ENCODE measurements at regions not wholly inside any gene's neighbourhood (a gene's known extent, or its start where the extent isn't known, plus 50 kb on each side); places are given as distances from the start of the nearest gene placed in this dataset.

- Histone ChIP-seq H3K27ac (no peak overlapping the region), H3F3A (ENCODE audit: low read depth) (no peaks in the 10 kb centered on the region), H3K4me1 (no peaks in the 10 kb centered on the region), H3K4me2 (no peak overlapping the region), H3K9ac (no peak overlapping the region), H3K36me3 (no peaks in the 10 kb centered on the region), H3K9me3 (ENCODE audit: low read depth) (no peaks in the 10 kb centered on the region), H3K4me3 (no peak overlapping the region), H3K79me2 (ENCODE audit: low read depth) (no peaks in the 10 kb centered on the region), H4K20me1 (ENCODE audit: low read depth) (no peaks in the 10 kb centered on the region), H3K27me3 (no peaks in the 10 kb centered on the region), H2AFZ (replicated peaks) (no peak overlapping the region)
- TF ChIP-seq EZH2 (IDR thresholded peaks at IDR 0.05): no peak
- TF ChIP-seq EZH2phosphoT487 (IDR thresholded peaks at IDR 0.05): no peak
- TF ChIP-seq CTCF (IDR thresholded peaks at IDR 0.05): no peak
- H3K9me3 Mint-ChIP-seq: peaks cover 3% of the 10 kb centered on the region
- H3K4me1 Mint-ChIP-seq: no peaks in the 10 kb centered on the region
- H3K4me3 Mint-ChIP-seq: no peak overlapping the region
- H3K27me3 Mint-ChIP-seq (ENCODE audit: insufficient read depth, low read depth): no peaks in the 10 kb centered on the region
- no peak for DNase-seq (ENCODE audit: low spot score)
- H3K27ac Mint-ChIP-seq: no peak overlapping the region
- H3K36me3 Mint-ChIP-seq: no peaks in the 10 kb centered on the region
Measured at GRCh38 chr4:155479835-155480234, 103.1 kb upstream of the MAP9 start.

GRCh38 chr4:155478336-155478835 lies 101.6 kb upstream of the MAP9 start:
- H3K4me3 Mint-ChIP-seq: no peak overlapping the region
- Histone ChIP-seq H3K9ac (no peak overlapping the region), H3K27me3 (no peaks in the 10 kb centered on the region), H3K4me2 (no peak overlapping the region), H3K4me3 (no peak overlapping the region), H3K27ac (no peak overlapping the region), H3K36me3 (no peaks in the 10 kb centered on the region), H4K20me1 (ENCODE audit: low read depth) (no peaks in the 10 kb centered on the region), H3K4me1 (no peaks in the 10 kb centered on the region), H3F3A (ENCODE audit: low read depth) (no peaks in the 10 kb centered on the region), H2AFZ (replicated peaks) (no peak overlapping the region), H3K79me2 (ENCODE audit: low read depth) (no peaks in the 10 kb centered on the region), H3K9me3 (ENCODE audit: low read depth) (no peaks in the 10 kb centered on the region)
- no peak for TF ChIP-seq EZH2phosphoT487 (IDR thresholded peaks at IDR 0.05)
- no peak for TF ChIP-seq EZH2 (IDR thresholded peaks at IDR 0.05)
- H3K9me3 Mint-ChIP-seq: peaks cover 3% of the 10 kb centered on the region
- no peaks in the 10 kb centered on the region for H3K27me3 Mint-ChIP-seq (ENCODE audit: insufficient read depth, low read depth)
- DNase-seq (ENCODE audit: low spot score): no peak
- peaks cover 6% of the 10 kb centered on the region for H3K4me1 Mint-ChIP-seq
- H3K27ac Mint-ChIP-seq: no peak overlapping the region
- no peaks in the 10 kb centered on the region for H3K36me3 Mint-ChIP-seq

GRCh38 chr4:155474758-155475157 lies 98.0 kb upstream of the MAP9 start:
- no peaks in the 10 kb centered on the region for H3F3A ChIP-seq (ENCODE audit: low read depth)
- no peak overlapping the region for H3K27ac ChIP-seq
- H3K27me3 Mint-ChIP-seq (ENCODE audit: insufficient read depth, low read depth): peaks cover 4% of the 10 kb centered on the region
- H3K4me1 Mint-ChIP-seq: peaks cover 6% of the 10 kb centered on the region
- H4K20me1 ChIP-seq (ENCODE audit: low read depth): no peaks in the 10 kb centered on the region
- no peaks in the 10 kb centered on the region for H3K36me3 ChIP-seq
- no peak for TF ChIP-seq EZH2 (IDR thresholded peaks at IDR 0.05)
- TF ChIP-seq CTCF (IDR thresholded peaks at IDR 0.05): no peak
- TF ChIP-seq EZH2phosphoT487 (IDR thresholded peaks at IDR 0.05): no peak
- peaks cover 6% of the 10 kb centered on the region for H3K9me3 Mint-ChIP-seq
- H3K27ac Mint-ChIP-seq: no peak overlapping the region
- no peaks in the 10 kb centered on the region for H3K4me1 ChIP-seq
- H3K4me3 Mint-ChIP-seq: no peak overlapping the region
- H3K79me2 ChIP-seq (ENCODE audit: low read depth): no peaks in the 10 kb centered on the region
- H3K4me3 ChIP-seq: no peak overlapping the region
- no peak overlapping the region for H2AFZ ChIP-seq (replicated peaks)
- no peak overlapping the region for H3K4me2 ChIP-seq
- H3K36me3 Mint-ChIP-seq: no peaks in the 10 kb centered on the region
- DNase-seq (ENCODE audit: low spot score): no peak
- H3K9me3 ChIP-seq (ENCODE audit: low read depth): no peaks in the 10 kb centered on the region
- H3K9ac ChIP-seq: no peak overlapping the region
- H3K27me3 ChIP-seq: no peaks in the 10 kb centered on the region

GRCh38 chr4:155473420-155474095 lies 96.8 kb upstream of the MAP9 start:
- Mint-ChIP-seq H3K9me3 (peaks cover 6% of the 10 kb centered on the region), H3K4me1 (peaks cover 6% of the 10 kb centered on the region), H3K27ac (no peak overlapping the region), H3K27me3 (ENCODE audit: insufficient read depth, low read depth) (peaks cover 4% of the 10 kb centered on the region), H3K4me3 (no peak overlapping the region), H3K36me3 (no peaks in the 10 kb centered on the region)
- Histone ChIP-seq H3K4me1 (no peaks in the 10 kb centered on the region), H2AFZ (replicated peaks) (no peak overlapping the region), H3K36me3 (no peaks in the 10 kb centered on the region), H3K27ac (no peak overlapping the region), H3K79me2 (ENCODE audit: low read depth) (no peaks in the 10 kb centered on the region), H3K4me2 (no peak overlapping the region), H3F3A (ENCODE audit: low read depth) (no peaks in the 10 kb centered on the region), H3K4me3 (no peak overlapping the region), H4K20me1 (ENCODE audit: low read depth) (no peaks in the 10 kb centered on the region), H3K9ac (no peak overlapping the region), H3K9me3 (ENCODE audit: low read depth) (no peaks in the 10 kb centered on the region), H3K27me3 (no peaks in the 10 kb centered on the region)
- DNase-seq (ENCODE audit: low spot score): no peak
- no peak for TF ChIP-seq EZH2phosphoT487 (IDR thresholded peaks at IDR 0.05)
- TF ChIP-seq CTCF (IDR thresholded peaks at IDR 0.05): no peak
- TF ChIP-seq EZH2 (IDR thresholded peaks at IDR 0.05): no peak

Measured in neural progenitor cell (in vitro differentiated cells).